Renal pelvis (tissue), 1 donor: ENCODE measurements at regions not wholly inside any gene's neighbourhood (a gene's known extent, or its start where the extent isn't known, plus 50 kb on each side); places are given as distances from the start of the nearest gene placed in this dataset.

Experiments used
- DNase-seq: peaks from one replicate; pipeline ENCODE4 v3.0.0-alpha.2; 2013

DNA sequence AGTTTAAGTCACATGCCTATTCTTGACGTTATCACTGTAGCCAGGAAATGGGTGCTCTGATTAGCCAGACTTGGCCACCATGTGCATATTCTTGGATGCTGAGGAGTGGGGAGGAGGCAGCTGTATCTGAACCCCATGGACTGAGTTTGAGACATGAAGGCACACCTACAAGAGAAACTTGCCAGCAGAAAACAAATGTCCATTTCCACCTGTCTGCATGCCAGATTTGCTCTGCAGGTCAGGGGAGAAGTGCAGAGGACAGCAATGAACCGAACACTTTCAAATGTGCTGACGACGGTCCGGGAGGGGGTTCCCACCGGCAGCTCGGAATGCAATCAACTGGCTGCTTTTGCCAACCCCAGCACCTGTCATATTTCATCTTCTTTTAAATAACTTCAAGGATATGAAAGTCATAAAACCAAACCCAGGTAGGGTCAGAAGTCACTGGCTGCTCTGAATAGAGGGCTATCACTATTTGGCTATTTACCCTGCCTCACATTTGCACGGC lies 287.8 kb upstream of the N4BP1 start:
- no peak for DNase-seq

DNA sequence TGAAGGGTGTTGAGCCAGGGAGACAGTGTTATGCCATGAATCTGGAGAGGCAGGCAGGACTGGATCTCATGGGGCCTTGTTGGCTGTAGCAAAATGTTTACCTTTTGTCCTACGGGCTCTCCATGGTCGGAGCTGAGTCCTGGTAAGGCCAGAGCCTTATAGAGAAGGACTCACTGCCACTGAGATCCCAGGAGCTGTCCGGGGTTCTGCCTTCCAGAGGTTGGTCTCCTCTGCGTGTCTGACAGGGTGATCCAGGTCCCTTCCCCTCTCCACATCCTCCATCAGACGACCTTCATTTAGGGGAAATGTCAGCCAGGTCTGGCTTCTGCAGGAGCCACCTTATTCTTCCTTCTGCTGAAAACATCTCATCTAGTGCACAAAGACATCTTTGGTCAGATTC lies 285.2 kb upstream of the N4BP1 start:
- no peak for DNase-seq

DNA sequence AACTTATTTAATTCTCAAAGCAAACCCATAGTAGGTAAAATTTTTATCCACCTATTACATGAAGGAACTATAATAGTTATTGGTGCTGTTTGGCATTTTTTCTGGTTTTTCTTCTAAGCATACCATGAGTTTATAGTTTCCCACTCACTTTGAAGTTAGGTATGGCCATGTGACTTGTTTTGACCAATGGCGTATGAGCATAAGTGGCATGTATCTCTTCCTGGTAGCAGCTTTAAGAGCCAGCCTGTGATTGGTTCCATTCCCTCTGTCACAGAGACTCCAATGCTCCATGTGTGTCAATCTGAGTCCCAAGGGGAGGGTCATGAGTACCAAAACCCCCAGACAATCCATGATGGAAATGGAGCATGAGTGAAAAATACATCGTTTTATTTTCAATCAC lies 282.9 kb upstream of the N4BP1 start:
- DNase-seq, result no peak

DNA sequence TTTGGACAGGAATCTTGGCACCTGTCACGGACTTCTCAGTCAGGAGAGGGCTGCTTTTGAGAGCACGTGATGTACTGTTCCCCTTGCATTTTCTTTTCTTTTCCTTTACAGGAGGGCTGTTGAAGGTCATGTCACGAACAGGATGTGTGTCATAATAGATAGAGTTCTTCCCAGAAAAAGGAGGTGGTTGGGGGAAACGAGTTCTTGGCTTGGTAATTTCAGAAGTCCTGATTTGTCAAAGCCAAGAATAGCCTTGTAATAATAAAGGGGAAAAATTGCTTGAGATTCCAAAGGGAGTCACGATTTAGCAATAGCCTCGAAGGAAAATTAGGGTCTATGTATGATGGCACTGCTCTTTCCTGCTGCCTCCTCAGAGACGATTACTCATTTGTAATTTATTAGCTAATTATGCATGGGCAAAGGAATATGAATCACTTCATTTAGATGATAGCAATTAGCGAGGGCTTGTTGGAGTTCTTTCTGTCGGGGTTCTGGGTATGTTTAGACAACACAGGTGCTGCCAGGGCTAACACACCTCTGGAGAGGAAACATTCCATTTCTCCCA lies 277.7 kb upstream of the N4BP1 start:
- no peak for DNase-seq

DNA sequence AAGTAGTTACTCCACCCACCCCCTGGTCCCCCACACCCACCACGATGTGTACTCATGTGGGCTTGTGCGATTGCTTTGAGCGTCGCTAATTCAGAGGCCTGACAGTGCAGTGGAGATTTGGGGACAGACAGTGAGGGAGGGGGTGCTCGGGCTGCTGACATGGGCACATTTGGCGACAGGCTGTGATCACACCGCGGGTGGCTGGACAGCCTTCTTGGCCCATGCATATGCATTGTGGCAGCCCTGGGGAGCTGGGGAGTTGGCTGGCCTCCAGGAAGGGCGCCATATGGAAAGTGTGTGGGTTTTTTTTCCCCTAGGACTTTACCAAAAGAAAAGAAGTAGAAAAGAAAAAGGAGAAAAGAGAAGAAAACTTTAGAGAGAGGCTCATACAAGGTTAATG lies 275.5 kb upstream of the N4BP1 start:
- no peak for DNase-seq

DNA sequence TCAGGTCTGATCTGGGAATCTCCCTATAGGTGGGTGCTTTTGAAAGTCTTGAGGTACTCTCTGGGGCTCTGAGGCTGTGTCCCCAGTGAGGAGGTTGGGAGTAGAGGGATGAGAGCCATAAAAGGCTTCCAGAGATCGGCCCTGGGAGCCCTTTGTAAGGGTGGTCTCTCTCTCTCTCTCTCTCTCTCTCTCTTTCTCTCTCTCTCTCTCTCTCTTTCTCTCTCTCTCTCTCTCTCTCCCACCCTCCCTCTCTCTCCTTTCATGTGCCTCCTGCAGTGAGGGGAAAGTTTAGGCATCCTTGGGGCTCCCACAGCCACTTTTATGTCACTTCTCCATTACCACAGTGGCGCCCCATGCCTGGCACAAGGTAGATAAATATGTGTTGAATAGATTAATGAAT lies 271.3 kb upstream of the N4BP1 start:
- no peak for DNase-seq

DNA sequence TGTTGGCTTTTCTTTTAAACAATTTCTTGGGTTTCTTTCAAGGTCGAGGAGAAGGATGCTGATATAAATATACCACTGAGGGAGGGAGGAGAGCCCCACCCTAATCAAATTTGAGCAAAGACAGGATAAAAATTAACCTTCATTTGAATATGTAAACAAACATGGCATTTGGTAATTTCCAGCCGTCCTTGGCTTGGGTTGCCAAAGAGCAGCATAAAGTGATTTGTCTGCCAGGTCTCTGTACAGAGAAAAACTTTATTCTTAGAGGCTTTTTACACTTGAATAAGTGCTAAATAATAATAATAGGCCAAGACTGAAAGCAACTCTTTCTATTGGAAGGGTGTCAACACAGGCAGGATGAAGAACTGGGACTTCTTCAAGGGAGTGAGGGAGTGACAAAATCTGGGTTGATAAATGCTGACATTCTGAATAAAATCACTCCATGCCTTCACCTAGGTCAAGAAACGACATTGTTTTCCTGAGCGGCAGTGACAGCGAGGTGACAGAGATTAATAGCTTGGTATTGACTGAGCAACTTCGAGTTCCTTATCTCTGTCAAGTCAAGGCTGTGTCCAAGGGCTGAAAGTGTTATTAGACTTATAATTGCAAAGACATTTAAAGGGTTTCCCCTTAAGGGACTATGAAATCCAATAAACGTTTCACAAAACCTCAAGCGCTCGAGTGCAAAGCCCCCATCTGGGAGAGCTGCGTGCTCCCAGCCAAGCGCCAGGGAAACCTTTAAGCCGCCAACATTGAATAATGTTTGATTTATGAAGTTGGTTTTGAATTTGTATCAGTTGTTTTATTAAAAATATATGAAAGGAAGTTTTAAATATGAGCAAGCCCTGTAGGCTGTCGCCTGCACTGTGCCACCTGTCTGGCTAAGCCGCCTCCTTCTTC lies 269.5 kb upstream of the N4BP1 start:
- DNase-seq, result no peak

DNA sequence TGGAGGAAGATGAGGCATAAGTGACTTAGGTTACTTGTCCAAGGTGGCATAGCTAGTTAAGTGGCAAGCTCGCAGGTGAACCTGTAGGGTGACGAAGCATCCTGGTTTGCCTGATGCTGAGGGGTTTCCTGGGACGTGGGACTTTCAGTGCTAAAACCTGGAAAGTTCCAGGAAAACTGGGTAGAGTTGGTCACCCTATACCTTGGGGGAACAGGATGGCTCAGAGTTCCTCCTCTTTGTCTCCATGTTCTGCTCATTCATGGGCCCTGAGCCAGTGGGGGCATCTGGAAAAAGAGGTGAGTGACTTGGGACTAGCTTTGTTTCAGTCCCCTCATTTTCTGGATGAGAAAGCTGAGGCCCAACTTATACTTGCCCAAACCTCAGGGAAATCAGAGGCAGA lies 268.0 kb upstream of the N4BP1 start:
- DNase-seq, result no peak

DNA sequence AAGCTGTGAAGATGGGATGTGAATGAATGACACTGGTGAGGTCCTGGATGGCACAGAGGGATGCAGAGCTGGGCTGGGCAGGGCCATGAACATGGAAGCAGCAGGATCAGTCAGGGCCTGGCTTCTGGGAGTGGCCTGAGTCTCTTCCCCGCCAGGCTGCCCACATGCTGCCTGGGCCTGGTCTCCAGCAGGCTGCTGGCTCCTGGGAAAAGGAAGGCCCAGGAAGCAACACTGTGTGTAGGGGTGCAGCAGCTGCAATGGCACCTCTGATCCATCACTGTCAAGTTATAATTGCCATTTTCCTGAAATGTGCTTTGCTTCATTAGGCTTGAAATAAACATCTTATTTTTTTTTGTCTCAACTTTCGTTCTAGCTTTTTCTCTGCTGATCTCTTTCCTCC lies 260.2 kb upstream of the N4BP1 start:
- DNase-seq, result peak; percentile 20

DNA sequence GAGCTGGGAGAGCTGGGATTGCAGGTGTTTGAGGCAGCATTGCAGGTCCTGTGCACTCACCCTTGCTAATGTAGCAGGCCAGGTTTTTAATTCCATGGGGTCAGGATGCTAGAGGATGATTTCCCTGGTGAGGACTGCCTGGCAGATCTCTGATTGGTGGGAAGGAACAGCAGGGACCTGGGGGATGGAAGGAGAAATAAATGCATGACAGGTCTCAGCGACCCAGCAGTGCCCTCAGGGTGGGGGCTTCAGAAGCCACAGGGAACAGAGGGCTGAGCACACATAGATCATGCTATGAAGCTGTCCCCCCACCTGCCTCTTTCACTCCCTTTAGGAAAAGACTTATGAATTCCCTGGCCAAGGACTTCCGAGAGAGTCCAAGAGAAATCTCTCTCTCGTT lies 255.5 kb upstream of the N4BP1 start:
- DNase-seq, result peak; percentile 35

DNA sequence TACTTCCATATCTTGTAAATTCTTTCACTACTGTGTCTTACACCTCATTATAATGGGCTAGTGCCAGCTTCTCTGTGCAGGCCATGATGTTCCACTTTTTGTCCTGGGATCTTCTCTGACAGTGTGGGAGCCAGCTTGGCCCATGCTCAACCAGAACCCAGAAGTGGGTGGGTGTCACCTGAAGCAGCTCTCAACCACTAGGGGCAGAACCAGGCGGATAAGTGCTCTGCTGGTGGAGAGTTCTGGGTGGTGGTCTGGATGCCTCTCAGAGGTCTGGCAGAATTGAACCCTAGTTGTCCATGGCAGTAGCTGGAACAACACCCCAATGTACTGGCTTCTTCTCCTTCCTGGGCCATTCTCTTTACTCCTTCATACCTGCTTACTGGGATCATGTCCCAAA lies 254.1 kb upstream of the N4BP1 start:
- no peak for DNase-seq

DNA sequence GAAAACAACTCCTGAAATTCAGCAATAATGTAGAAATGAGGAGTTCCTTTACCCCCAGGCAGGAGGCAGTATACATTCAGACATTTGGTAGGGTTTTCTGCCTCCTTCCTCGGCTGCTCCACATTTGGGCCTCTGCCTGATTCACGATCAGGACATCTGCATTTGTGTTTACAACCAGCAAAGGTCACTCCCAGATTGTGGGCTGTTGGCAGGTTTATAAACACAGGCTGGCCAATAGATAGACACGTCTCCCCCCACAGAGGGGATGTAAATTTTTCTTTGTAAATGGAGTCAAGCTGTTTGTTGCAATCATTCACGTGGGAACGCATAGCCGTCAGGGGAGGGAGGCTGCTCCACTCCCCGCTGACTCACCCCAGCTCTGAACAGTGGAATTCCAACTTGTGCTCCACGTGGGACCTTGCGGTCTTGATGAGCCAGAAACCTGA lies 252.1 kb upstream of the N4BP1 start:
- DNase-seq, result no peak

DNA sequence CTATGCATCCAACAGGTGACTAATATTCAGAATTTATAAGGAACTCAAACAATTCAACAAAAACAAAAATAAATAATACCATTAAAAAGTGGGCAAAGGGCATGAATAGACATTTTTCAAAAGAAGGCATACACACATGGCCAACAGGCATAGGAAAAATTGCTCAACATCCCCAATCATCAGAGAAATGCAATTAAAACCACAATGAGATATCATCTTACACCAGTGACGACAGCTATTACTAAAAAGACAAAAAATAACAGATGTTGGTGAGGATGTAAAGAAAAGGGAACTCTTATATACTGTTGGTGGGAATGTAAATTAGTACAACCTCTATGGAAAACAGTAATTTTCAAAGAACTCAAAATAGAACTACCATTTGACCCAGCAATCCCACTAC lies 250.4 kb upstream of the N4BP1 start:
- DNase-seq, result no peak

DNA sequence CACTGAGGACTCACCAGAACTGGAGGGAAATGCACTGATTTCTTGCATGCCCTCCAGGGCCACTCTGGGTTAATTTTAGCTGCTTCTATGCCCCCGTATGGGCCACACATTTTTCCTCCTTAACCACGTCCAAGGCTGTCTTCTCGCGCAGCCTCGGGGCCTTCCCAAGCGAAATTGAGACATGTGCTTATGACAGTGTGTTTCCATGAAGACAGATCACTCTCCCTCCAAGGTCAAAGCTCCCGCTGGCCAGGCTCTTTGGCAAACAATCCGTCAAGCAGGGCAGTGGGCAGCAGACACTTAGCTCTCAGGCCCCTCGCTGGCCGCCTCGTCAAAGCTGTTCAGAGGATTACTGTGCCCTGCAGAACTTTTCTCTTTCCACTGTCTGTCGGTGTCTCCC lies 243.0 kb upstream of the N4BP1 start:
- DNase-seq, result no peak

DNA sequence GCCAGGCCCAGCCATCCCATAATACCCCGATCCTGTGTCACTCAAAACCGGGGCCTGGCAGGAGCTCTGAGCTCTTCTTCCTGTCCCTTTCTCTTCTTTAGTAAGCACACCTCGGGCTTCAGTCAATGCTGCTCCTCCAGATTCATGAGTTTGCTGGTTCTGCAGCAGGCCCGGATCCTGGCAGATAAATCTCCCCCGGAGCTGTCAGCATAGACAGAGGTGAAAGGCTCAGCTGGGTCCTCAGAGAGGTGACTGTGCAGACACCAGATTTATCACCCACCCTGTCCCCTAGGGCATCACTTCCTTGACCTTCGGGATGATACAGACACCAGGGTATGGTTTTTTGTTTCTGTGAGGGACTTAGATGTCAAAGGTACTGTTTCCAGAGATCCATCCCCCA lies 242.5 kb upstream of the N4BP1 start:
- DNase-seq, result no peak

DNA sequence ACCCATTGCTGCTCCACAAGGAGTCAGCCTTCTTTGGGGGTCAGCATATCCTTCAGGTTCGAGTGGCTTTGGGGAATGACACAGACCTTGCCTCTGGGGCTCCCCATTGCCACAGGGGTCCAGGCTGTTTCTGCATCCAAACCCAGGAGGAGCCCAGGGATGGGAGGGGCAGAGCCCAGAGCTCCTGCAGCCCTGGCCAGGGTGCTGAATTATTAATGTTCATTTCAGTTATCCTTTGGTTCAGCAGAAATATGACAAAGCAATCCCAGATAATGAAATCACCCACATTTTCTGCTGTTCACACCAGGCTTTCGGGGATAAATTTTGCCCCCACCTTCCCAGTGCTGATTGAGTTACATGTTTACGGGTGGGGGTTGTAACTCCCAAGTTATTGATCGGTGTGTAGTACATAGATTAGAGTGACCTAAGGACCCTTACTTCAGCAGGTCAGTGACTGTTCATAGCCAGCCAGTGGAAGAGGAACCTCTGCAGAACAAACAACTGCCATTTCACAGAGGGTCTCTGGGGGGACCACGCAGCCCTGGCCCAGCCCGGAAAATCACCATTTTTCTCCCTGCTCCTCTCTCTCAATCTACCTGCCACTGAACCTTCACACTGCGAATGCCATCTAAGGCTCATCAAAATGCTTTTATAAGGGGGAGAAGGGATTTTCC lies 240.3 kb upstream of the N4BP1 start:
- DNase-seq, result no peak

DNA sequence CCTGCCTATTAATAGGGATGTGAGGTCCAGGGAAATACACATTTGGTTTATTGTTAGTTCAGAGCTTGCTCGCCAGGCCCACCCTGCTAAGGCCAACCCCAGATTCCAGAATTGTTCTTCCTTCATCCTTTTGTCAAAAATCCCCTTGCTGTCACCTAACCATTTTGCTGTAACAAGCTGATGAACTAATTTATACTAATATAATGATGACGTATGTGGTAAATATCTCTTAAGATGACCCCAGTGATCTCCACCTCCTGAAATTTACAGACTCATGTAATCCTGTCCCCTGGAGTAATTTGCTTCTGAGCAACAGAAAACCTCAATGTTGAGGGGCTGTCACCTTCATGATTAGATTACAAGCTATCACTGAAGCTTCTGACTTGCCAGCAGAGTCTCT lies 236.3 kb upstream of the N4BP1 start:
- DNase-seq, result no peak

DNA sequence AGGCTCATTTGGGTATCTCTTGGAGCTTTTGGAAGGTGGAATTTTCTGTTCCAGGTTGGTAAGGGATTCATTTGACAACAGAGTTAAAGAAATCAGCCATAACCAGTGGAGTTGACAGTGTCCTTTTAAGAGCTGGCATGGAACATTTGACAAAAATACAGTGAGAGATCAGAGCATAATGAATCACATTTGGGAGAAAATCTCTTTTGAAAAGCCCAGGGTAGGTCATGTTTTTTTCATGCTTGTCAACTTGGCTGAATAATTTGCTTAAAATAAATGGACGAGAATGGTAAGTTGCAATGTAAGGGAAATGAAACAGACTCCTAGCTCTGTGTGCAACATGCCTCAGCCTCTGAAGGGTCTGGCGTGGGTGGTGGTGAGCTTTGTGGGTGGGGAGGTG lies 235.3 kb upstream of the N4BP1 start:
- DNase-seq, result no peak

DNA sequence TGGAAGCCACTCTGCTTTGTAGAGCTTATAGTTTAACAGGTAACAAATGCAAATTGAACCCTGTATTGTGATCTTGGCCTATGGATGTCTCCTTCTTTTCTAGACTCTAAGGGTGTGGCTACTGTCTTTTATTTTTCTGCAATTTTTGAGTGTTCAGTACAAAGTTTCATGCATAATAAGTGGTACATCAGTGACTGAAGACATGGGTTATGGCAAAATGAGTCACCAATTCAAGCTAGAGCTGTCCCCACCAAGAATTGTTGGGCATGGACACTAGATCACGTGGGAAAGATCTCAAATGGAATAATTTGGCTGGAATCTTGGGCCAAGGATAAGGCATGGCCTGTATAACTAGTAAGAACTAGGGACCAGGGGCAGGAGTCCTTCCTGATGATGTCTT lies 228.4 kb upstream of the N4BP1 start:
- DNase-seq, result no peak

DNA sequence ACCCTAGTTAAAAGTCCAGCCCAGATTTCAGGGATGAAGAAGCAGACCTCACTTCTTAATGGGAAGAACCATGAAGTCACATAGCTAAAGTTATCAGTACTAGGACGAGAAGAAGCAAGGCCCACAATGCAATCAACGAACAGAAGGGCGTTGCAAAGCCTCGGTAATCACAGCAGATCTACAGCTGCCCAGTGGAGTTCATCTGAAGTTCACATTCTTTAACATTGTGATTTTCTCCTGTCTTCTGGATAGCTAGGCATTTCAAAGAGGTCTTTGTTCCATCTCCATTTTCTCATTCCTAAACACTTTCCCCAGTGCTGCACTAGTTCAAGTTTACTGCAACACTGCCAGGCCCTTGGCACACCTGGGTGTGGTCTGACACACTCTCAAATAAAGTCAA lies 226.7 kb upstream of the N4BP1 start:
- DNase-seq, result no peak

DNA sequence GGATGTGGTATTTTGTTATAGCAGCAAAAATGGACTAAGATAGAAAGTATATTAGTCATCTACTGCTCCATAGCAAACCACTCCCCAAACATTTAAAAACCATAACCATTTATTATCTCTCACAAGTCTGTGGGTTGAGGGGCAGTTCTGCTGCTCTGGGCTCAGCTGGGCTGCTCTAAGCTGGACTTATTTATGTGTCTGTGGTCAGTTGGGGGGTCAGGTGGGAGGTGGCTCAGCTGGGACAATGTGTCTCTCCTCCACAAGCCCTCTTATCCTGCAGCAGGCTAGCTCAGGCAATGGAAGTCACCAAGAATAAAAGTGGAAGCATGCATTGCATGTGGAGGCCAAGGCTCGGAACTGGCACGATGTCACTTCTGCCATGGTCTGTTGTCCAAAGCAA lies 226.1 kb upstream of the N4BP1 start:
- DNase-seq, result no peak

DNA sequence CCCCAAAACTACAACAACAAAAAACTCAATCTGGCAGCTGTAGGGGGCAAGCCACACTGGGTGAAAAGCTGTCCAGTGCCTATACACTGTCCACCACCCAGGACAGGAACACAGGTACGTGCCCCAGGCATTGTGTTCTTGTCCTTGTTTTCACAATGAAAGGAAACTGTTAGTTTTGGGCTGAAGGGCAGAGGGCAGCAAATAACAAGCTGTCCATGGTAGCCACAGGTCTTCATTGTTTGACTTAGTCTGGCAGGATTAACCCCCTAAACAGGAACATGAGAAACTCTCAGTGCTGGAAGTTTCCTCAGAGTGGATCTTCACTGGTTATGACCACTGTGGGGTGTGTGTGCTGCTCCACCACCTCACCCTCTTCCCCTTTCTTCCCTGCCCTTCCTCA lies 224.6 kb upstream of the N4BP1 start:
- no peak for DNase-seq

DNA sequence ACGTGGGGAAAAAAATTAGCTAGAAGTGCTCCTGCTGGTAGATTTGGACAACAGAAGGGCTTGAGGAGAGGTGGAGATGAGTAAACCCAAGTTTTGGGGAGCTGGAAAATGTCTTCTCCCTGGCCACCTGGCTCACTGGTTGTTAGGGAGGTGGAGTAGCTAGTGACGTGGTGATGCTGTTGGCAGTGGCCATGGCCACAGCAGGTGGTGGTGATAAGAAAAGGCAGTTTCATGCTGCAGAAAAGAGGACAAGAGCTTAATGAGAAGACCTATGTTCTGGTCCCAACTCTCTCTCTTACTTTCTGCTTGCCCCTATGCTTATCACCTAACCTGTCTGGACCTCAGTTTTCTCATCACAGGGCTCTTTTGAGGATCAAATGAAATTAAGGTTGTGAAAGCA lies 223.5 kb upstream of the N4BP1 start:
- no peak for DNase-seq
